Lung (tissue), 11 donors: ENCODE measurements at regions not wholly inside any gene's neighbourhood (a gene's known extent, or its start where the extent isn't known, plus 50 kb on each side); places are given as distances from the start of the nearest gene placed in this dataset.

Experiments used
- ATAC-seq: fragments of 200-7000 bp; cut with Tn5 transposase; one replicate; pipeline ENCODE4 v1.9.1; 2020; ENCODE audit warnings: moderate number of reproducible peaks; ENCODE audit not compliant: insufficient read depth, low FRiP score
- DNase-seq, 3 donors: peaks; one replicate each; pipeline ENCODE4 v3.0.0-alpha.2; 2013 to 2017
- H3K27ac ChIP-seq, 2 donors: one replicate each; pipeline ENCODE4 v1.5.1; 2013; ENCODE audit warnings: mild to moderate bottlenecking in 2 of 2, moderate library complexity in 2 of 2, control low read depth in 1 of 2, inconsistent platforms in 1 of 2, low read depth in 1 of 2, low read length in 1 of 2
- H3K27me3 ChIP-seq, 3 donors: one replicate each; pipeline ENCODE4 v1.5.1; 2013; ENCODE audit warnings: low read length in 2 of 3; ENCODE audit not compliant: control insufficient read depth in 3 of 3, insufficient read depth in 3 of 3
- H3K36me3 ChIP-seq, 4 donors: one replicate each; pipeline ENCODE4 v1.5.1; 2013; ENCODE audit warnings: low read length in 4 of 4, mild to moderate bottlenecking in 1 of 4, moderate library complexity in 1 of 4; ENCODE audit not compliant: control insufficient read depth in 4 of 4, insufficient read depth in 4 of 4
- H3K4me1 ChIP-seq, 5 donors: one replicate each; pipeline ENCODE4 v1.5.1; 2013; ENCODE audit warnings: low read length in 5 of 5, mild to moderate bottlenecking in 2 of 5, moderate library complexity in 1 of 5; ENCODE audit not compliant: control insufficient read depth in 5 of 5, insufficient read depth in 5 of 5
- H3K4me3 ChIP-seq: one replicate; pipeline ENCODE4 v1.5.1; 2013; ENCODE audit warnings: mild to moderate bottlenecking, control low read depth, moderate library complexity
- H3K9ac ChIP-seq, 2 donors: one replicate each; pipeline ENCODE4 v1.5.1; 2013; ENCODE audit warnings: low read length in 2 of 2, control low read depth in 1 of 2; ENCODE audit not compliant: insufficient read depth in 1 of 2
- H3K9me3 ChIP-seq, 4 donors: one replicate each; pipeline ENCODE4 v1.5.1; 2013; ENCODE audit warnings: low read length in 3 of 4, mild to moderate bottlenecking in 1 of 4, moderate library complexity in 1 of 4; ENCODE audit not compliant: control insufficient read depth in 4 of 4, insufficient read depth in 3 of 4
- whole genome bisulfite sequencing, 2 donors: extraction: QIAGEN DNeasy Blood & Tissue Kit; methylation state at CpG; one replicate each; pipeline ENCODE4 v1.1.7; 2013; 5-methylcytosine and 5-hydroxymethylcytosine counted together
- TF ChIP-seq, protein P1 (sequence below): IDR thresholded peaks from 2 replicates; pipeline ENCODE4 v1.5.1; 2012; ENCODE audit warnings: mild to moderate bottlenecking; ENCODE audit errors: control extremely low read depth, extremely low read depth
- donor health status: control.
- donor health status: control.
- donor health status: Bipolar disorder and iron deficiency.
- donor health status: healthy.
- donor health status: DM: yes; HTN: yes; CAD: no.

DNA sequence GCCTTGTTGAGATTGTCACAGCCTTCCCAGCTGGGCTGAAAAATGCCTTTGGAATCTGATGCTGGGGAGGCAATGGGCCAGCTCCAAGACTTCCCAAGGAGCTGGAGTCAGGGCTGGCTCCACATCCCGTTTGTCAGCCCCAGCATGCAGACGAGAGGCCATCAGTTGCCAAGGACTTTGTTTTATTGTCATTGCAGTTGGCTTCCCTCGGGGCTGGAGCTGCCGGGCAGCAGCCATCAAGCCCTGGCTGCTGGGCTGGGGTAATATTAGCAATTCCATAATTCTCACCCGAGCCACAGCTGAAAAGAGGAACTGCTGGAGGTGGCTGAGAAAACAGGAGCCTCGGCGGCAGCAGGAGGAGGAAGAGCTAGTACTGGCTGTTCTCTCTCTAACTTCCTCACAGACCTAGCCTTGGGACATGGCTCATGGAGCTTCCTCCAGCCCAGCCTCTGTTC is 182.5 kb downstream of the CDC5L start:
- no peak for ATAC-seq
- Histone ChIP-seq H3K36me3 (no peaks in the 10 kb centered on the region), H3K9ac (no peak overlapping the region), H3K27ac (no peak overlapping the region), H3K4me1 (peaks cover 0 to 12% (median 0%) of the 10 kb centered on the region in 5 donors), H3K4me3 (no peak overlapping the region), H3K27me3 (peaks cover 0 to 2% (median 0%) of the 10 kb centered on the region in 3 donors), H3K9me3 (no peaks in the 10 kb centered on the region)
- peak; percentile 78 to 91 (median 84) for DNase-seq
- TF ChIP-seq, protein P1, sequence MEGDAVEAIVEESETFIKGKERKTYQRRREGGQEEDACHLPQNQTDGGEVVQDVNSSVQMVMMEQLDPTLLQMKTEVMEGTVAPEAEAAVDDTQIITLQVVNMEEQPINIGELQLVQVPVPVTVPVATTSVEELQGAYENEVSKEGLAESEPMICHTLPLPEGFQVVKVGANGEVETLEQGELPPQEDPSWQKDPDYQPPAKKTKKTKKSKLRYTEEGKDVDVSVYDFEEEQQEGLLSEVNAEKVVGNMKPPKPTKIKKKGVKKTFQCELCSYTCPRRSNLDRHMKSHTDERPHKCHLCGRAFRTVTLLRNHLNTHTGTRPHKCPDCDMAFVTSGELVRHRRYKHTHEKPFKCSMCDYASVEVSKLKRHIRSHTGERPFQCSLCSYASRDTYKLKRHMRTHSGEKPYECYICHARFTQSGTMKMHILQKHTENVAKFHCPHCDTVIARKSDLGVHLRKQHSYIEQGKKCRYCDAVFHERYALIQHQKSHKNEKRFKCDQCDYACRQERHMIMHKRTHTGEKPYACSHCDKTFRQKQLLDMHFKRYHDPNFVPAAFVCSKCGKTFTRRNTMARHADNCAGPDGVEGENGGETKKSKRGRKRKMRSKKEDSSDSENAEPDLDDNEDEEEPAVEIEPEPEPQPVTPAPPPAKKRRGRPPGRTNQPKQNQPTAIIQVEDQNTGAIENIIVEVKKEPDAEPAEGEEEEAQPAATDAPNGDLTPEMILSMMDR = no peak
- 14 to 32% methylated on average over 7 of the region's 7 CpGs for WGBS, 2 donors

DNA sequence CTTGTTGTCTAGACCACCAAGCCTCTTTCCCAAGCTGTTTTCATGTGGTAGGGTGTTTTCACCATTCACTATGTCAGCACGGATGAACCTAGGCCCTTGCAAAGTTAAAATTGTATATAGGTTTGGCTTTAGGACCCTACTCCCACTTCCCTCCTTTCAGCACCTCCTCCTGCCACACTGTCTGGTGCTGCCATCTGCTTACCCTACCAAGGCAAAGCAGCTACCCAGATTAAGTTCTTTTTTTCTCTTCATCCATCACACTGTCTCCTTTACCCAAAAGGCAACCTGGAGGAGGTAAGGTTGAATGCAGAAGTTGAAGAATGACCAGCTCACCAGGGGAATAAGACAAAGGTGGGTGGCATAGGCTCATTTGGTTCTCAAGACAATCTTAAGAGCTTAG is 184.0 kb downstream of the CDC5L start:
- peaks cover 0 to 12% (median 0%) of the 10 kb centered on the region in 5 donors for H3K4me1 ChIP-seq
- H3K4me3 ChIP-seq = no peak overlapping the region
- WGBS, 2 donors = 93% methylated on average over 1 of the region's 1 CpG
- no peaks in the 10 kb centered on the region for H3K9me3 ChIP-seq
- ATAC-seq (no peak), DNase-seq (no peak)
- peaks cover 0 to 2% (median 0%) of the 10 kb centered on the region in 3 donors for H3K27me3 ChIP-seq
- H3K27ac ChIP-seq = no peak overlapping the region
- TF ChIP-seq, protein P1 = no peak
- H3K9ac ChIP-seq = no peak overlapping the region
- H3K36me3 ChIP-seq = no peaks in the 10 kb centered on the region

DNA sequence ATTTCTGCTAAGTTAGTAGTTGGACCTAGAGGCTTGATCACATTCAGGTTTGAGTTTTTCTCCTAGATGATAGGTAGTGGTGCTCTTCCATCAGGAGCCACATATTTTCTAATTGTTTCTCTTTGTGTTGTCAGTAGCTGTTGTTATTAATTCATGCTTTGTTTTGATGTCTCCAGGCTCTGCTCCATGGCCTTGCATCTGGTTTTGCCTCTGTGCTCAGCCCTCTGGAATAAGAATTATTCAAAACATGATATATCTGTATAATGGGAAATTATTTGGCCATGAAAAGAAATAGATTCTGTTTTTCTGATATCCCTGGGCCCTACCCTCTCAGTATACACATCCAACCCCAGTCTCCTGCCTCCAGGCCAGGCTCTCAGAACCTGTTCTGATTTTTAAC is 184.8 kb downstream of the CDC5L start:
- Histone ChIP-seq H3K36me3 (no peaks in the 10 kb centered on the region), H3K9ac (no peak overlapping the region), H3K9me3 (no peaks in the 10 kb centered on the region), H3K27me3 (no peaks in the 10 kb centered on the region), H3K27ac (no peak overlapping the region), H3K4me1 (peaks cover 0 to 12% (median 0%) of the 10 kb centered on the region in 5 donors), H3K4me3 (no peak overlapping the region)
- DNase-seq (no peak), ATAC-seq (no peak)
- TF ChIP-seq, protein P1 = no peak

- H3K27me3 ChIP-seq = no peaks in the 10 kb centered on the region
- H3K36me3 ChIP-seq = no peaks in the 10 kb centered on the region
- H3K4me3 ChIP-seq = no peak overlapping the region
- H3K27ac ChIP-seq = no peak overlapping the region
- no peaks in the 10 kb centered on the region for H3K9me3 ChIP-seq
- ATAC-seq = no peak
- H3K4me1 ChIP-seq = no peaks in the 10 kb centered on the region
- H3K9ac ChIP-seq = no peak overlapping the region
- DNase-seq = no peak
- TF ChIP-seq, protein P1 = no peak
Observed at GRCh38 chr6:44575644-44576043, 188.1 kb downstream of the CDC5L start.
